KMS-11 (cell line): ENCODE measurements at regions not wholly inside any gene's neighbourhood (a gene's known extent, or its start where the extent isn't known, plus 50 kb on each side); places are given as distances from the start of the nearest gene placed in this dataset.

ENCODE experiments used
- H2AFZ ChIP-seq: fragments of 200-600 bp; sonication (generic); 2 replicates; pipeline ENCODE4 v1.6.1; 2016; ENCODE audit warnings: antibody characterized with exemption, mixed run types, low read depth
- H3K27ac ChIP-seq: fragments of 200-600 bp; sonication (generic); 2 replicates; pipeline ENCODE4 v1.6.1; 2016; ENCODE audit warnings: mild to moderate bottlenecking, mixed run types
- H3K27me3 ChIP-seq: fragments of 200-600 bp; sonication (generic); 2 replicates; pipeline ENCODE4 v1.6.1; 2017; ENCODE audit warnings: mild to moderate bottlenecking, low read depth, mixed run types, moderate library complexity; ENCODE audit not compliant: insufficient read depth
- H3K36me3 ChIP-seq: fragments of 200-600 bp; sonication (generic); 2 replicates; pipeline ENCODE4 v1.6.1; 2017; ENCODE audit warnings: mild to moderate bottlenecking, mixed run types; ENCODE audit not compliant: insufficient read depth
- H3K4me1 ChIP-seq: fragments of 200-600 bp; sonication (generic); 2 replicates; pipeline ENCODE4 v1.6.1; 2016; ENCODE audit warnings: mild to moderate bottlenecking, low read depth, mixed run types; ENCODE audit not compliant: poor library complexity, severe bottlenecking
- H3K4me2 ChIP-seq: fragments of 200-600 bp; sonication (generic); 2 replicates; pipeline ENCODE4 v1.7.0; 2016; ENCODE audit warnings: mild to moderate bottlenecking, mixed run types
- H3K4me3 ChIP-seq: fragments of 200-600 bp; sonication (generic); IDR thresholded peaks from 2 replicates; pipeline ENCODE4 v1.6.1; 2017; ENCODE audit warnings: low read depth, low read length, mixed read lengths; ENCODE audit not compliant: insufficient read depth
- H3K79me2 ChIP-seq: fragments of 200-600 bp; sonication (generic); 2 replicates; pipeline ENCODE4 v1.6.1; 2016; ENCODE audit warnings: low read depth, mixed run types; ENCODE audit not compliant: insufficient read depth
- H3K9ac ChIP-seq: fragments of 200-600 bp; sonication (generic); 2 replicates; pipeline ENCODE4 v1.6.1; 2016; ENCODE audit warnings: mild to moderate bottlenecking, mixed run types
- H4K20me1 ChIP-seq: fragments of 200-600 bp; sonication (generic); 2 replicates; pipeline ENCODE4 v1.6.1; 2016; ENCODE audit warnings: mild to moderate bottlenecking, mixed run types; ENCODE audit not compliant: insufficient read depth
- TF ChIP-seq, protein P1 (sequence below): fragments of 200-600 bp; sonication (generic); conservative IDR thresholded peaks from 2 replicates; pipeline ENCODE4 v1.6.1; 2017; ENCODE audit warnings: low read depth, mild to moderate bottlenecking, antibody characterized with exemption, low read length, moderate library complexity, mixed read lengths

DNA sequence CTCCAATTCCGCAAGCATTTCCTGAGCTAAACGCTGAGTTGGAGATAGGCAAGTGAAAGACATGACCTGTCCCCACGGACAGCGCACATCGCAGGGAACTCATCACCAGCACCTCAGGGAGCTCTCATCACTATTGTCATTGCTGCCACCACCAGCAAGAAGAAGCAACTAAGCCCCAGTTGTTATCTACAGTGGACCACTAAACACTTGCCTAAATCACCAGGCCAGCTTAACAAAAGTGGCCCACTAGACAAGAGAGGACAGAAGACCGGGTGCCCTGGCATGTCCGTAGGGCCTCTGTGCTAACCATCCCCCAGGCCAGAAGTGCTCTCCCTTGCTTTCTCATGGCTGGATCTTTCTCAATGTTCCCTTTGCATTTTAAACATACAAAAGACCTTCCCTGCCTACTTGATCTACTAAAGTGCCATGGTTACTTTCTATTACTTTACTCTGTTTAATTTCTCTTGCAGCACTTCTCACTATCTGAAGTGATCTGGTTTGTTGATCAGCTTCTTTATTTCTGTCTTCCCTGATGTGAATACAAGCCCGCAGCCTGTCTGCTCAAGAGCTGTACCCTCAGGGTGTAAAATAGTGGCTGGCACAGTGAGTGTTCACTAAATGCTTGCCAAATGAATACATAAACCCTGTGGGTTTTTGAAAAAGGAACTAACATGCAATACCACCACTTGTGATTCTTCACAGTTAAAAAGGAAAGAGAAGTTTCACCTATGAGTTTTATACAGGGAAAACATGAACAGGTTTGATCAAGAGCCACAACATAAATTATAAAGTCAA, 60.9 kb upstream of the RFLNA start:
- TF ChIP-seq, protein P1, sequence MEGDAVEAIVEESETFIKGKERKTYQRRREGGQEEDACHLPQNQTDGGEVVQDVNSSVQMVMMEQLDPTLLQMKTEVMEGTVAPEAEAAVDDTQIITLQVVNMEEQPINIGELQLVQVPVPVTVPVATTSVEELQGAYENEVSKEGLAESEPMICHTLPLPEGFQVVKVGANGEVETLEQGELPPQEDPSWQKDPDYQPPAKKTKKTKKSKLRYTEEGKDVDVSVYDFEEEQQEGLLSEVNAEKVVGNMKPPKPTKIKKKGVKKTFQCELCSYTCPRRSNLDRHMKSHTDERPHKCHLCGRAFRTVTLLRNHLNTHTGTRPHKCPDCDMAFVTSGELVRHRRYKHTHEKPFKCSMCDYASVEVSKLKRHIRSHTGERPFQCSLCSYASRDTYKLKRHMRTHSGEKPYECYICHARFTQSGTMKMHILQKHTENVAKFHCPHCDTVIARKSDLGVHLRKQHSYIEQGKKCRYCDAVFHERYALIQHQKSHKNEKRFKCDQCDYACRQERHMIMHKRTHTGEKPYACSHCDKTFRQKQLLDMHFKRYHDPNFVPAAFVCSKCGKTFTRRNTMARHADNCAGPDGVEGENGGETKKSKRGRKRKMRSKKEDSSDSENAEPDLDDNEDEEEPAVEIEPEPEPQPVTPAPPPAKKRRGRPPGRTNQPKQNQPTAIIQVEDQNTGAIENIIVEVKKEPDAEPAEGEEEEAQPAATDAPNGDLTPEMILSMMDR, result no peak
- Histone ChIP-seq H3K9ac (no peak overlapping the region), H3K79me2 (no peaks in the 10 kb centered on the region), H3K4me3 (no peak overlapping the region), H2AFZ (no peak overlapping the region), H3K27ac (no peak overlapping the region), H4K20me1 (no peaks in the 10 kb centered on the region), H3K4me2 (no peak overlapping the region), H3K27me3 (no peaks in the 10 kb centered on the region), H3K4me1 (no peaks in the 10 kb centered on the region), H3K36me3 (no peaks in the 10 kb centered on the region)

DNA sequence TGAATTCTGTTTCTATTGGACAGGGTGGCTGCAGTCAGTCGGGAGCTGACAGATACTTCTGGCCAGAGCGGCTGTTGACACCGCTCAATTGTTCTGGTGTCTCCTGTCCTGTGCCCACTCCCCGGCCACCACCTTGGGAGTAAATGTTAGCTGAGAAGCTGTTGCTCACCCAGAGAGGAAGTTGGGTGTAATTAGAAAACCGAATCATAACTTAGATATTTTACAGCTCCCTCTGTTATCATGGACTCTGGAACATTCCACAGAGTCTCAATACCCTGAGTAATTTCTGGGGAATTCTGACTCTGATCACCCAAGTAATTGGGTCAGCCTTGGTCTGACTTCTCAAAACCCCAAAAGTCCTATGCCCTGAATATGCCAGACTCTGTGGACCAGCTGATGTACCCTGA, 58.3 kb upstream of the RFLNA start:
- Histone ChIP-seq H4K20me1 (no peaks in the 10 kb centered on the region), H3K4me2 (no peak overlapping the region), H3K4me1 (no peaks in the 10 kb centered on the region), H3K27ac (no peak overlapping the region), H3K27me3 (no peaks in the 10 kb centered on the region), H3K79me2 (no peaks in the 10 kb centered on the region), H3K9ac (no peak overlapping the region), H3K36me3 (no peaks in the 10 kb centered on the region), H2AFZ (no peak overlapping the region), H3K4me3 (no peak overlapping the region)
- TF ChIP-seq, protein P1, result no peak

DNA sequence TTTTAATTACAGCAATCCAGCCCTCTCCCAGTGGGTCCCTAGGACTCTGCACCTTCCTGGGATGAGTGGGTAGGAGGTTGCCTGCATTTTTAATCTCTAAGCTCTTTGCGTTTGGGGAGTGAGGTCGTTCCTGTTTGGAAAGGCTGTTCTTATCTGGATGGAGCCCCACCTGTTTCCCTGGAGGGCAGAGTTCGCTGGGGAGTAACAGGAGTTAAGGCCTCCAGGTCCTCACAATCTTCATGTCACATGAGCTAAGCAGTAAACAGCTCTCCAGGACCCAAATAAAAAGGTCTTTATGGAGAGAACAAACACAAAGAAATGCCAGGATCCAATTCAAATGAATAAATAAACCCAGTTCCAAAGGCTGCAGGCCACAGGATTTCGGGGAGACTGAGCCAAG, 56.0 kb upstream of the RFLNA start:
- H3K4me2 ChIP-seq, result no peak overlapping the region
- H3K4me3 ChIP-seq, result no peak overlapping the region
- no peaks in the 10 kb centered on the region for H3K27me3 ChIP-seq
- no peak overlapping the region for H2AFZ ChIP-seq
- H3K4me1 ChIP-seq, result no peaks in the 10 kb centered on the region
- H3K9ac ChIP-seq, result no peak overlapping the region
- TF ChIP-seq, protein P1, result no peak
- no peak overlapping the region for H3K27ac ChIP-seq
- H4K20me1 ChIP-seq, result no peaks in the 10 kb centered on the region
- no peaks in the 10 kb centered on the region for H3K36me3 ChIP-seq
- no peaks in the 10 kb centered on the region for H3K79me2 ChIP-seq

DNA sequence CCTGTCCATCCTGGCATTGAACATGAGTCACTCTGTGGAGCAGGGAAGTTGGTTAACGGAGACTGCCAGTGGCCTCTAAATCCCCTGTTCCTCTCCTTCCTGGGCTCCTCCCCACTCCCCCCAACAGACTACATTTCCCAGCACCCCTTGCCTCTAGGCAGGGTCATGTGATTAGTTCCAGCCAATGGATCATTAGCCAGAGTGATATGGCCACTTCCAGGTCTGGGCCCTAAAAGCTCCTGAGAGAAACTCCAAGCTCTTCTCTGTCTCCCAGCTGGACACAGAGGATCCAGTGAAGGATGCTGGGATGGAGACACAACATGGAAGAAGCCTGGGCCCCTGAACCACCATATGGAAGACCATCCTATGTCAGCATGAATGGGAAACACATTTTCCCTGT, 54.4 kb upstream of the RFLNA start:
- no peak overlapping the region for H3K9ac ChIP-seq
- H3K79me2 ChIP-seq, result no peaks in the 10 kb centered on the region
- no peaks in the 10 kb centered on the region for H3K4me1 ChIP-seq
- H3K4me2 ChIP-seq, result no peak overlapping the region
- H3K36me3 ChIP-seq, result no peaks in the 10 kb centered on the region
- no peak overlapping the region for H3K4me3 ChIP-seq
- TF ChIP-seq, protein P1, result no peak
- H3K27me3 ChIP-seq, result no peaks in the 10 kb centered on the region
- peak overlapping the region; percentile 18; the same call in 1 of the 2 replicates for H2AFZ ChIP-seq
- no peaks in the 10 kb centered on the region for H4K20me1 ChIP-seq
- H3K27ac ChIP-seq, result no peak overlapping the region
